Daoy (cell line): ENCODE measurements at regions not wholly inside any gene's neighbourhood (a gene's known extent, or its start where the extent isn't known, plus 50 kb on each side); places are given as distances from the start of the nearest gene placed in this dataset.
"Not testable (repeated sequence)": the region's sequence is repeated elsewhere in the genome, so short reads cannot be mapped to it uniquely, and the experiment has no call there.

Source experiments
- DNase-seq: peaks from one replicate; pipeline ENCODE4 v3.0.0-alpha.2; 2015; ENCODE audit warnings: low read depth

DNA sequence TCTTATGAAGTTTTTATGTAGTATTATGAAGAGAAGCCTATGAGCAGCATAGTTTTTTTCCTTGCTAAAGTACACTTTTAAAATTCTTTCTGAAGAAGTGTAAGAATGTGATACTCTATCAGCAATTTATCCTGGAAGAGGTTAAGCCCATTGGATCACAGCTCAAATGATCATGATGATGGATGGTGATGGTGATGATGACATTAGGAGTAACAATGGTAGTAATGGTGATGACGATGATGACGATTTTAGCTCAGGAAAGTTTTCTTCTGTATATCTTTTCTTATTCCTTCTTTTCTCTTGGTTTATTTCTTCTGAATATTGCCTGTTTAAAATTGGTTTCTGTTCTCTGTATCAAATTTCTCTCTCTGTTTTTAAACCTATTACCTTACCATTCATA lies 262.9 kb upstream of the DUSP10 start:
- DNase-seq = no peak

DNA sequence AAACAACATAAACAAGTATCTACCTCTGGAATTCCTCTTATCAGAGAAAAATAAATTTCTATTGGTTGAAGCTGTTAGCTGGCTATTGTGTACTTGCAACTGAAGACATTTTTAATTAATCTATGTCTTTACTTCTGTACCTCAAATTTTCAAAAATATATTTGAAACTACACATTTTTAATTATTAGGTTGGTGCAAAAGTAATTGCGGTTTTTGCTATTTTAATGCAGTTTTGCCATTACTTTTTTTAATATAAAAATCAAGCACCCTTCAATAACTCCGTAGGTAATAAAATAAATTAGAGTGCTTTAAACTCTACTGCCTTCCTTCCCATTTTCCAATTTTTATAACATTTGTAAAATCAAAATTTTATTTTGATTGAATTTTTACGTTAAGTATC lies 262.1 kb upstream of the DUSP10 start:
- no peak for DNase-seq

DNA sequence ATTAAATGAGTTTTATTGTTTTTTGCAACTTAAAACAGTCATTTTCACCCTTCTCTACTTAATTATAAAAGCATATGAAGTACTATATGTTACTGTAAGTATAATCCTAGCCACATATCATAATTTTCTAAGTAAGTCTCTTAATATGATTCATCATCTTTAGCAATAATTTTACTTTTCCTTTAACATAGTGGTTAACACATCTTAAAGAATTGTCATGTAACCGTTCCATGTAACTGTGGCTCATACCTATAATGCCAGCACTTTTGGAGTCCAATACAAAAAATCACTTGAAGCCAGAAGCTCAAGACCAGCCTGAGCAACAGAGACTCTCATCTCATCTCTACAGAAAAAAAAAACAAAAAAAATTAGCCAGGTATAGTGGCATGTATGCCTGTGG lies 260.6 kb upstream of the DUSP10 start:
- no peak for DNase-seq

DNA sequence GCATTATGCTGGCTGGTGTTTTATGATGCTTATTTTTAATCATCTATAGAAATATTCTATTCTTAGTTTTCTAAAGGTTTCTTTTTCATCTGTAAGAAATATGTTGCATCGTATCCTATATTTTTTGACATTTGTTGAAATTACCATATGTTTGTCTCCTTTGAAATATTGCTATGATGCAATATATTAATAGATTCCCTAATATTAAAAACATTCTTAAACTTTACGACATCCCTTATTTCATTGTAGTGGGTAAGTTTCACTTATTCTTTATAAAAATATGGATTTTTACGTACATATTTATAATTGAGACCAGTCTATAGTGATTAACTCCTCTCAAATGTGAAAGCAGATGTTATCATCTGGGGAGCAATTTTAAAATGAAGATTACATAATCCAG lies 258.2 kb upstream of the DUSP10 start:
- no peak for DNase-seq

DNA sequence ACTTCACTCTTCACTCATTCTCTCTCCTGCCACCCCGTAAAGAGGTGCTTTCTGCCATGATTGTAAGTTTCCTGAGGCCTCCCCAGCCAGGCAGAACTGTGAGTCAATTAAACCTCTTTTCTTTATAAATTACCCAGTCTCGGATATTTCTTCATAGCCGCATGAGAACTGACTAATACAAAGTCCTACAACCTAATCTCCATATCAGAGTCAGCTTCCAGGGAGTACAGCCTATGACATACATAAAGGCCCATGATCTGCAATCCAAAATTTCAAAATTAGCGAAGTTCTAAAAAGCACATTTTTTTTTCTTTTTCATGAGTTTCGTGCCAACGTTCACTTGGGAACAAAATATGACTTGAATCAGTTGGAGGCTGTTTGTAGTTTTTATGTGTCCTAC lies 256.9 kb upstream of the DUSP10 start:
- no peak for DNase-seq

DNA sequence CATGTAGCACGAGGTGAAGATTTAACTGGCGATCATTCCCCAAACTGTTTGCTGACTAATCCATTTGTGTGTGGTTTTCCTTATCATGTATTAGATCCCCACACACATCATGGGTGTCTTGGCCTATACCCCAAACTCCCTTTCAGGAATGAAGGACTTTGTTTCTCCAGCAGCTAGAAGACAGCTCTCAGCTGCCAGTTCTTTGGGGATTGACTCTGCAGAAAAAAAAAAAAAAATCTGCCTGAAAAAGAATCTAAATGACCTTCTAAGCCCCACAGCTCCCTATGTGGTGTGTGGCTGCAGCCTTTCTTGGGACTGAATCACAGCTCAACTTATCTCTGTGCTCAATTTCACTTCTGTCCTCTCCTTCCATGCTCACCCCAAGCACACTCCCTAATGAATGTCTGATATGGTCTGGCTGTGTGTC lies 256.3 kb upstream of the DUSP10 start:
- peak; percentile 56 for DNase-seq

DNA sequence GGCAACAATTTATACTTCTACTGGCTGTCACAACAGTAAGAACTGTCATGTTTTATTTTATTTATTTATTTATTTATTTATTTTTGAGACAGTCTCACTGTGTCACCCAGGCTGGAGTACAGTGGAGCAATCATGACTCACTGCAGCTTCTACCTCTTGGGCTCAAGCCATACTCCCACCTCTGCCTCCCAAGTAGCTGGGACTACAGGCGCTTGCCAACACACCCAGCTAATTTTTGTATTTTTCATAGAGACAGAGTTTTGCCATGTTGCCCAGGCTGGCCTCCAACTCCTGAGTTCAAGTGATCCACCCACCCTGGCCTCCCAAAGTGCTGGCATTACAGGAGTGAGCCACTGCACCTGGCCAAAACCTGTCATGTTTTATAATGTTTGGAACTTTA lies 255.1 kb upstream of the DUSP10 start:
- peak; percentile 88 for DNase-seq

DNA sequence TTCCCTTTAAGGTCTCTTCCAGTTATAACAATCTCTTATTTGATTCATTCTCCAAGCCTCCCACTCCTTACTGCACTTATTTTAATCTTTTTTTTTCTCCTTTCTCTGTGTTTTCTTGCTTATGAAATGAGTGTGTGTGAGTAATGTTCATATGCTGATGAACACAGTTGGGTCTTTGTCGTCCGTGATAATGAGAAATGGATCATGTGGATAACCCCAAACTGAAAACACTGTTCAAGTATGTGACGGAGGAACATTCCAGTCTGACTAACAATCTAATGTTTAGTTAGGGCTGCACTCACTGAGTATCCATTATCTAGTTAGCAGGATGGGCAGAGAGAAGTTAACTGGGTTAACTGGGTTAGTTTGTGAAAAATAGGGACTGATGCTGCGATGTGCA lies 253.1 kb upstream of the DUSP10 start:
- DNase-seq = peak; percentile 63

DNA sequence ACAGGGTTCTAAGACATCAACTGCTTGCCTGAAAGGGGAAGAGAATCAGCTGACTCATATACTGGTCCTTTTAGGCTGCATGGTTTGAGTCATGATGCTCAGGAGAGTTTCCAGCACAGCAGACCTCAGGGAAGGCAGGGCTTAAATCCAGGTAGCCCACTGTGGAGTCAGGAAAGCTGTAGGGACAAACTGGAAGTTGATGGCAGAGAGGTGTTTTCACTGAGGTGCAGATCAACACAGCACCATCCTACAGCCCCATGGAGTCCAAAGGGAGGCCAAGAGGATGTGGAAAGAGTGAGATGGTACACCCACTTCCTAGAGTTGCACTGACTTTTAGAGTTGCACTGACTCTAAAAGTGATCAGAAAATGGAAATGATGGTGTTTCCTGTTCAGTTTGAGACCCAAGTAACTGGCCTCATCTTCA lies 252.4 kb upstream of the DUSP10 start:
- DNase-seq = peak; percentile 39

DNA sequence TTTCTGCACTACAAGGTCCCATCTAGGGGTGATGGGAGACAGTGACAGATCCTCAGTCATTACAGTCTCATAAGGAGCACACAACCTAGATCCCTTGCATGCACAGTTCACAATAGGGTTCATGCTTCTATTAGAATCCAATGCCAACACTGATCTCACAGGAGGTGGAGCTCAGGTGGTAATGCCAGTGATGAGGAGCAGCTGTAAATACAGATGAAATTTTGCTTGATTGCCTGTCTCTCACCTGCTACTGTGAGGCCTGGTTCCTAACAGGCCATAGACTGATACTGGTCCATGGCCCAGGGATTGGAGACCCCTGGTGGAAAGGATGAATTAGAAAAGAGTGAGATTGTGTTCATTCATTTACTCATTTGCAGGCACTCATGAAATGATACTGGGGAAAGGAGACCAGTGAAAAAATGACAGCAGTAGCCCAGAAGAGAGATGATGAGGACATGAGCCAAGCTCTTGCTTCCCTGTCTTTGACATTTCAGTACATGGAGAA lies 251.6 kb upstream of the DUSP10 start:
- no peak for DNase-seq

DNA sequence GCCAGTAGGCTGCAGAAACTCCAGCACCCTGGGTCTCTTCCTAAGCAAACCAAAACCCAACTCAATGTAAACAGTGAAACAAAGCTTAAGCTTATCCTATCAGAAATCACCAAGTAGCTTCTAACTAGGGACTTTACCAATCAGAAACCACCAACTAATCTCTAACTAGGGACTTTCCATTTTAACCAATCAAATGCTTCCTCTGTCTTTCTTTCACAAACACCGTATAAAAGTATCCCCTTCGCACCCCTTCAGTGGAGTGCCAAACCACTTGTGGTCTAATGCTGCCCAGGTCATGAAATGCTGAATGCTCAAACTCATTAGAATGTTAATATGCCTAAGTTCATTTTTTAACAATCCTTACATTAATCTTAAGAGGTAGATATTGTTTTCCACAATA lies 250.5 kb upstream of the DUSP10 start:
- DNase-seq = no peak

DNA sequence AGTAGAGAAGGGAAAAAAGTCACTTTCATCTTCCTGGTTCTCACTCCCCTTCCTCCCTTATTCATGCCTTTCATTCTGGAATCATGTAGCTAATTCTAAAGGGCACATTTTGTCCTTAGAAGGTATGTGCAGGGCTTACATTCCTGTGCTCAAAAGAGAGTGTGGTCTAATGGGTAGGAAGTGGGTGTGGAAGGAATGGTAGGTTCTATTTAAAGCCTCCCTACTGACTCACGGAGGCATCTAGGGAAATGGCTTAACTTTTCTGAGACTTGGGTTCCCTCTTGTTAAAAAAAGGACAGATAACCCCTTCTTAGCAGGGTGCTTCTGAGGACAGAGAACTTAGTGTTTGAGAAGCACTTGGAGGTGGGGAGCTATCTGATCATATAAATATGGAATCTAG lies 249.3 kb upstream of the DUSP10 start:
- DNase-seq = no peak

DNA sequence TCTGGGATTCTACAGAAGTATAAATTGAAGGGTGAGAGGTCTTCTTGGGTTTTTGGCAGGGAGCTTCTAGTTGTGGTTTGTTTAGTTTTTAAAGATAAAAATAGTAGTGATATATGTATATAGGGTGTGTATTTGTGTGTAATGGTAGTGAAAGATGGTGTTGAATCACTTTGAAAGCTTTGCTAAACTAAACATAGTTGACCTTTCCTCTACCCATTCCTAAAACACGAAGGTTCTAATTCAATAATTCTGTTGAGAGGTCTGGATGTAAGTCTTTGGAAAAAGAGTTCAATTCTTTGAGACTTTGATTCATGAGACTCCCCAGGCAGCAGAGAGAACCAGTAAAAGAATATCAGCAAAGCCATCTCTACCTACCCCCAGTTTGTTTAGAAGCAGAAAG lies 247.9 kb upstream of the DUSP10 start:
- no peak for DNase-seq

DNA sequence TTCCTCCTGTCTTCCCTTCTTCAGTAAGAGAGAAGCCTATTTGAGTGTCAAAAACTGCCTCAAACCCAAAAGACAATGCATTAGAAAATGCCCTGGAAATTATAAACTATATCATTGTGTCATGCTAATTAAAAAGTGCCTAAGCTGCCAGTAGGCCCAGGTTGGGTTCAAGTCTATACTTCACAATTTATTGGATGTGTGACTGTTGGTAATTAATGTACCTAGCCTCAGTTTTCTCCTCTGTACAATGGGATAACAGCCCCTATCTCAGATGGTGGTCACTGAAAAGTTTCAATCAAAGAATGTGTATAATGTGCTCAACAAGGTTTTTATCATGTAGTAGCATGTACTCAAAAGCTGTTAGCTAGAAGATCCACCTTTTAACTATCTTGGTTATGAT lies 246.9 kb upstream of the DUSP10 start:
- no peak for DNase-seq

DNA sequence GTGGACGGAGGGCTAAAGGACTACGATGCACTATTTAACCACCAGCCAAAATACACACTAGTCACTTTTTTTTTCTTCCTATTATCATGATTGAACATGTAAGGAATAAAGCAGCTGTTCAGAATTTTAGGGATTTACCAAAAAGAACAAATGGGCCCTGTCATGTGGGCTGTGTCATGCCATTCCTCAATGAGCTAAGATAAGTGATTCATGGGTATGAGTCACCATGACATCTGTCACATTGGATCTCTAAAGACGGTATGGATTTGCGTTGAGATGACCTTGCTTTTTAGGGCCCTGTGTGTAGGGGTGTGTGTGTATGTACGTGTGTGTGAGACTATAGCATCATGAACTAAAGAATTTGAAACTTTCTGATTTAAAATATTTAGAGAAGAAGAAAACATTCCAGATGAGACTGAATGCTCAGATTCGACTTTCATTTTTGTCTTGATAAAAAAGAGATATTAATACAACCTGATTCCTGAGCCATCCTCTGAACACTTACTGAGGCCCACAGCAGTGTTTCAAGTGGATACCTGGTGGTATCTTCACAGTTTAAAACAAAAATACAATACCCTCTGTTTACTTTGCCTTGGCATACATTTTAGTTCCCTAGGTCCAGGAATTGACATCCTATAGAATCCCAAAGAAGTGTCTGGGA lies 246.1 kb upstream of the DUSP10 start:
- peak; percentile 75 for DNase-seq

DNA sequence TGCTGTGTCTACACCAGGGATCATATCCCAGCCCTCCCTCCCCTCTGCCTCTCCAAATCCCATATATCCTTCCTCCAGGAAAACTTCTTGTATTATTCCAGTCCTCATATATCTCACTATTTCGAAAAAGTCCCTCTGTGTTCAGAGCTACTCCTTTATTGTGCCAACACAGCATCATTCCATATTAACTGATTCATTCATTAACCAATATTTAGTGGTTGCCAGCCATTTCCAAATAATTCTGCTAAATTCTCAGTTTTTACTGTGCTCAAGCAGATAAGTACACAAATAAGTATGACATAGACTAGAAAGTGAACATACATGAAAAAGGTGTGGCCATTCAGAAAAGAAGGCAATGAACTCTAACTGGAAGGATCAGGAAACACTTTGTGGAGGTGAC lies 241.6 kb upstream of the DUSP10 start:
- no peak for DNase-seq

DNA sequence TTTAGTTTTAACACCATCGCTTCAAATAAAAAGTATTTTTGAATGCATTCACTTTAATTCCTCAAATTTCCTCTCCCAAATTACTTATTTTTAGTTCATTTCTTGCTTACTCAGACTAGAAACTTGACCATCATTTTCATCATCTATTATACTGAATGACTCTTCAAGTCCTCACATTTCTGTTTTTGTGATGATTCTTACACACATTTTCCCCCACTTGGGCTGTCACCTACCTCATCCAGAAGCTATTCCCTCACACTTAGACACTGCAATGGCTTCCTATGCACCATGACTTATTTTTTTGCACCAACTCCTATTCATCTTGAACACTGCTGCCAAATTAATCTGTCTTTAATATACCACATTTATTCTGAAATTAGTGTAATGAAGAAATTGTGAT lies 239.6 kb upstream of the DUSP10 start:
- no peak for DNase-seq

DNA sequence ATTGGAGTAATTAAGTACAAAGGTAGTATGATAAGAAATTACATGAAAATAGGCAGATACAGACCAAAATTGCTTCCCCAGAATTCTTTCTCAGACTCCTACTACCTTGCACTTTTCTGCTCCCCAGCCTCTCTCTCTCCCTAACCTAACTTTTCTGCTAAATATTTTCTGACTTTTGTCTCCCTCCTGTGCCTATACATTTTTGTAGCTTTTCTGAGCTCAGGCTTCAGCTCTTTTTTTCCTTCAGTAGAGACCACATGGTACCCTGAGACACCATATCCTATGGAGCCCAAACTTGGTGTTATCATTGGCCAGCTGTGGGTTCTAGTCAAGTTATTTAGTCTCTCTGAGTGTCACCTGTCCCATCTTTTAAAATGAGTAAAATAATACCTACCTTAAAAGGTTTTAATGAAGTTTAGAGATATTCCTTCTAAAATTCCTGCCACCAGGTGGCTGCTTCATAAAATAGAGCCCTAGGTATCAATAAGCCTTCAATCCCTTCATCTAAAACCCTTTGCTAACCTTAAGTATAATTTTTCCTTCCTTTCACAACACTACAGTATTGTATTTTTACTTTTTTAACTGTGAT lies 237.6 kb upstream of the DUSP10 start:
- DNase-seq = no peak

DNA sequence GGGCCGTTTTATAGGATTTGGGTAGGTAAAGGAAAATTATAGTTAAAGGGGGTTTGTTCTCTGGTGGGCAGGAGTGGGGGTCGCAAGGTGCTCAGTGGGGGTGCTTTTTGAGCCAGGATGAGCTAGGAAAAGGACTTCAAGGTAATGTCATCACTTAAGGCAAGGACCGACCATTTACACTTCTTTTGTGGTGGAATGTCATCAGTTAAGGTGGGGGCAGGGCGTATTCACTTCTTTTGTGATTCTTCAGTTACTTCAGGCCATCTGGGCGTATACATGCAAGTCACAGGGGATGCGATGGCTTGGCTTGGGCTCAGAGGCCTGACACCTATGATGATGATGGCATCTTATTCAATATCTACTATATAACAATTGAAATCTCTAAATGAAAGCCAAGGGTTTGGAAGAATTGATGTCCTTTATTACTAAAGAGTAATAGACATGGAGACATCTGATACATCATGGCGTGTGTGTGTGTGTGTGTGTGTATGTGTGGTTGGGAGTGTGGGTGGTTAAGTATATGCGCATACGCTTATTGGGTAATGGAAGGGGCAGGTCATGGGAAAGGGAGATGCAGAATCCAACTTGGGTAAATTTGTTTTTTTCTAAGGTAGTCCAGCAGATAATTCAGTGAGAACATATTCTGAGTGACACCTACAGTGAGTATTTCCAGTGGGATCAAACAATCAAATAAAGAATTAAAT lies 236.9 kb upstream of the DUSP10 start:
- DNase-seq = not testable (repeated sequence)

DNA sequence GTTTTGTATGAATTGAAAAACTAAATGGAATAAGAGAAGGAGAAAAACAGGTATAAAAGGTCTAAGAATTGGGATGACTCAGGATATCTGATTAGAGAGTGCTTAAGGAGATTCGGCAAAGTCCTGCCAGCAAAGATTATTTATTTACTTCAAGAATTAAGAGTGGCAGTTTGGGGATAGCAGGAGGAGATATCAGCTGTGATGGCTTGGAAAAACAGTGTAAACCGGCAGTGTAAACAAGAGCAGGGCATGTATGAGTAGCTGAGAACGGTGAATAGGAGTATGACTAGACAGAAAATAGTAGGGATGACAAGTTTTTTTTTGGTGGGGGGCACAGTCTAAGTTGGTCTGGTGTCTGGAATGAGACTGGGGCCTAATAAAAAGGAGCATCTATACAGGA lies 231.9 kb upstream of the DUSP10 start:
- not testable (repeated sequence) for DNase-seq

DNA sequence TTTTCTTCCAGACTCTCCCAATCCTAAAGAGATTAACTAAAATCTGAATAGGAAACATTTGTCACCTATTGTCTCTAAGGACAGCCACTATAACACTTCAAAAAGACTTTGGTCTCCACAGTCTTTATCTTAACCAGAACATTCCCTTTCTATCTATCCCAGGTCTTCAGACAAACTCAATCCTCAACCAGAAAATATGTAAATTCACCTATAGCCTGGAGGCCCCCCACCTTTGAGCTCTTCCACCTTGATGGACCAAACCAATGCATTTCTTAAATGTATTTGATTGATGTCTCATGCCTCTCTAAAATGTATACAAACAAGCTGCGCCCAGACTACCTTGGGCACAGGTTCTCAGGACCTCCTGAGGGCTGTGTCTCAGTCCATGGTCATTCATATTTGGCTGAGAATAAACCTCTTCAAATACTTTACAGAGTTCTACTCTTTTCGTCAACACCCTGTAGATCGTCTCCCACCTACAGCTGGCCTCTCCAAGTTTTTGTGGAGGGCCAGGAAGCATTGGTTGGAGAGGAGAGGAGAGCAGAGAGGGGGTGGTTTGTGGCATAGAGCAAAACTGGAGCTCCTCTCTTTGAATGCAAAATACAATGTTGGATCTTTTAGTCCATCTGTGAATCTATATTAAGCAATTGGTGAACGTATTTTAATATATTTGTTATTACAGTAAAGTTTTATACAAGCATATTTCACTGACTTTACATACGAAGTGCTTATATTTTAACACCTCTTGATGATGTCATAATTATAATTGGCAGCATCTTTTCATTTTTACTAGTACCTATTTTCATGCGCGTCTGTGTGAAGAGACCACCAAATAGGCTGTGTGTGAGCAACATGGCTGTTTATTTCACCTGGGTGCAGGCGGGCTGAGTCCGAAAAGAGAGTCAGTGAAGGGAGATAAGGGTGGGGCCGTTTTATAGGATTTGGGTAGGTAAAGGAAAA lies 230.7 kb upstream of the DUSP10 start:
- DNase-seq = no peak

DNA sequence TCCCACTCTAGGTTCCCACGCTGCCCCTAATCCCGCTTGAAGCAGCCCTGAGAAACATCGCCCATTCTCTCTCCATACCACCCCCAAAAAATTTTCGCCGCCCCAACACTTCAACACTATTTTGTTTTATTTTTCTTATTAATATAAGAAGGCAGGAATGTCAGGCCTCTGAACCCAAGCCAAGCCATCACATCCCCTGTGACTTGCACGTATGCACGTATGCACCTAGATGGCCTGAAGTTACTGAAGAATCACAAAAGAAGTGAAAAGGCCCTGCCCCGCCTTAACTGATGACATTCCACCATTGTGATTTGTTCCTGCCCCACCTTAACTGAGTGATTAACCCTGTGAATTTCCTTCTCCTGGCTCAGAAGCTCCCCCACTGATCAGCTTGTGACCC lies 229.1 kb upstream of the DUSP10 start:
- DNase-seq = not testable (repeated sequence)
